HEK293T (cell line): ENCODE measurements at regions not wholly inside any gene's neighbourhood (a gene's known extent, or its start where the extent isn't known, plus 50 kb on each side); places are given as distances from the start of the nearest gene placed in this dataset.
"Not testable (repeated sequence)": the region's sequence is repeated elsewhere in the genome, so short reads cannot be mapped to it uniquely, and the experiment has no call there.

Experiments
- BHLHE40 ChIP-seq: fragments of 450-650 bp; IDR thresholded peaks from 2 replicates; pipeline ENCODE4 v1.6.1; 2016; ENCODE audit warnings: mild to moderate bottlenecking, moderate library complexity, borderline replicate concordance
- FOXM1 ChIP-seq: fragments of 450-650 bp; IDR thresholded peaks from 2 replicates; pipeline ENCODE4 v1.6.1; 2017; ENCODE audit warnings: mild to moderate bottlenecking, borderline replicate concordance

GRCh38 chr11:49277951-49278350 lies 69.5 kb upstream of the FOLH1 start:
- TF ChIP-seq FOXM1, BHLHE40: not testable (repeated sequence)
